WTC11 (cell line): ENCODE measurements at regions not wholly inside any gene's neighbourhood (a gene's known extent, or its start where the extent isn't known, plus 50 kb on each side); places are given as distances from the start of the nearest gene placed in this dataset.

Source experiments
- ATAC-seq: fragments of 200-7000 bp; cut with Tn5 transposase; 2 replicates; pipeline ENCODE4 v1.10.0; 2021; ENCODE audit warnings: mild to moderate bottlenecking, moderate library complexity
- CTCF ChIA-PET: fragments of 300-600 bp; sonication (Branson Sonifier 250); formaldehyde crosslinking; loops from one replicate; lab custom pipeline; 2021; ENCODE audit warnings: antibody characterized with exemption; lab: Charles Lee
- POLR2A ChIA-PET: fragments of 350-600 bp; sonication (Branson Sonifier 250); formaldehyde crosslinking; loops from one replicate; lab custom pipeline; 2021; ENCODE audit warnings: antibody characterized with exemption; lab: Charles Lee
- DNase-seq: peaks from one replicate; pipeline ENCODE4 v3.0.0; 2021; ENCODE audit warnings: low spot score
- H3K27ac Mint-ChIP-seq: 2 replicates; pipeline ENCODE4 v1.8.0; 2021; ENCODE audit warnings: mixed read lengths
- H3K27me3 Mint-ChIP-seq: 2 replicates; pipeline ENCODE4 v1.8.0; 2021; ENCODE audit warnings: low read depth, mild to moderate bottlenecking, moderate library complexity, mixed read lengths
- H3K36me3 Mint-ChIP-seq: 2 replicates; pipeline ENCODE4 v1.8.0; 2021; ENCODE audit warnings: mixed read lengths
- H3K4me1 Mint-ChIP-seq: 2 replicates; pipeline ENCODE4 v1.8.0; 2022; ENCODE audit warnings: mixed read lengths
- H3K4me3 Mint-ChIP-seq: 2 replicates; pipeline ENCODE4 v1.8.0; 2021; ENCODE audit warnings: mild to moderate bottlenecking, moderate library complexity, mixed read lengths
- H3K9me3 Mint-ChIP-seq: 2 replicates; pipeline ENCODE4 v1.8.0; 2021; ENCODE audit warnings: mixed read lengths
- ATF3 ChIP-seq: sonication (generic); formaldehyde crosslinking; conservative IDR thresholded peaks from 2 replicates; pipeline ENCODE4 v1.8.1; 2022; ENCODE audit warnings: mild to moderate bottlenecking, missing genetic modification reagents
- ESRRA ChIP-seq: sonication (generic); formaldehyde crosslinking; IDR thresholded peaks from 2 replicates; pipeline ENCODE4 v1.8.1; 2022; ENCODE audit warnings: mild to moderate bottlenecking, missing genetic modification reagents, borderline replicate concordance
- FOXJ3 ChIP-seq: sonication (generic); formaldehyde crosslinking; IDR thresholded peaks from 2 replicates; pipeline ENCODE4 v1.9.0; 2021; ENCODE audit warnings: missing genetic modification reagents, mild to moderate bottlenecking, borderline replicate concordance
- NFE2L1 ChIP-seq: sonication (generic); formaldehyde crosslinking; IDR thresholded peaks from 2 replicates; pipeline ENCODE4 v1.8.1; 2023; ENCODE audit warnings: missing genetic modification reagents
- NR2C2 ChIP-seq: sonication (generic); formaldehyde crosslinking; IDR thresholded peaks from 2 replicates; pipeline ENCODE4 v1.8.0; 2022; ENCODE audit warnings: mild to moderate bottlenecking, missing genetic modification reagents
- NR3C1 ChIP-seq: sonication (generic); formaldehyde crosslinking; conservative IDR thresholded peaks from 2 replicates; pipeline ENCODE4 v1.8.1; 2023; ENCODE audit warnings: low read depth, mild to moderate bottlenecking, missing genetic modification reagents
- RELA ChIP-seq: sonication (generic); formaldehyde crosslinking; IDR thresholded peaks from 2 replicates; pipeline ENCODE4 v1.8.1; 2022; ENCODE audit warnings: missing genetic modification reagents, mild to moderate bottlenecking, borderline replicate concordance
- SOX15 ChIP-seq: fragments of 250-450 bp; sonication (Bioruptor Pico); IDR thresholded peaks from 2 replicates; pipeline ENCODE4 v1.9.0; 2021; ENCODE audit warnings: mild to moderate bottlenecking
- SP1 ChIP-seq: sonication (generic); formaldehyde crosslinking; conservative IDR thresholded peaks from 2 replicates; pipeline ENCODE4 v1.8.1; 2022; ENCODE audit warnings: missing genetic modification reagents
- TEAD4 ChIP-seq: sonication (generic); formaldehyde crosslinking; IDR thresholded peaks from 2 replicates; pipeline ENCODE4 v1.8.0; 2022; ENCODE audit warnings: mild to moderate bottlenecking, missing genetic modification reagents
- TP53 ChIP-seq: sonication (generic); formaldehyde crosslinking; IDR thresholded peaks from 2 replicates; pipeline ENCODE4 v1.8.1; 2023; ENCODE audit warnings: mild to moderate bottlenecking, missing genetic modification reagents
- ZMAT4 ChIP-seq: fragments of 250-450 bp; sonication (Bioruptor Pico); IDR thresholded peaks from 2 replicates; pipeline ENCODE4 v1.9.0; 2021; ENCODE audit warnings: mild to moderate bottlenecking
- ZNF232 ChIP-seq: sonication (generic); formaldehyde crosslinking; IDR thresholded peaks from 2 replicates; pipeline ENCODE4 v1.8.0; 2022; ENCODE audit warnings: mild to moderate bottlenecking, missing genetic modification reagents
- ZNF263 ChIP-seq: sonication (generic); formaldehyde crosslinking; IDR thresholded peaks from 2 replicates; pipeline ENCODE4 v1.8.1; 2022; ENCODE audit warnings: low read depth, mild to moderate bottlenecking, moderate library complexity, missing genetic modification reagents
- ZNF416 ChIP-seq: fragments of 250-450 bp; sonication (Bioruptor Pico); IDR thresholded peaks from 2 replicates; pipeline ENCODE4 v1.9.0; 2021; ENCODE audit warnings: mild to moderate bottlenecking, inconsistent platforms
- ZNF423 ChIP-seq: fragments of 250-450 bp; sonication (Bioruptor Pico); IDR thresholded peaks from 2 replicates; pipeline ENCODE4 v2.1.2; 2022; ENCODE audit warnings: mild to moderate bottlenecking, moderate library complexity
- ZNF532 ChIP-seq: fragments of 250-450 bp; sonication (Bioruptor Pico); IDR thresholded peaks from 2 replicates; pipeline ENCODE4 v1.9.0; 2021; ENCODE audit warnings: mild to moderate bottlenecking, borderline replicate concordance
- TF ChIP-seq, protein P1 (sequence below): sonication (generic); formaldehyde crosslinking; IDR thresholded peaks from 2 replicates; pipeline ENCODE4 v1.8.1; 2022; ENCODE audit warnings: low read depth, missing genetic modification reagents, borderline replicate concordance
- TF ChIP-seq, protein P2 (sequence below): sonication (generic); formaldehyde crosslinking; IDR thresholded peaks from 2 replicates; pipeline ENCODE4 v1.8.1; 2022; ENCODE audit warnings: mild to moderate bottlenecking, moderate library complexity, missing genetic modification reagents
- TF ChIP-seq, protein P3 (sequence below): sonication (generic); formaldehyde crosslinking; IDR thresholded peaks from 2 replicates; pipeline ENCODE4 v1.8.0; 2022; ENCODE audit warnings: mild to moderate bottlenecking, missing genetic modification reagents

DNA sequence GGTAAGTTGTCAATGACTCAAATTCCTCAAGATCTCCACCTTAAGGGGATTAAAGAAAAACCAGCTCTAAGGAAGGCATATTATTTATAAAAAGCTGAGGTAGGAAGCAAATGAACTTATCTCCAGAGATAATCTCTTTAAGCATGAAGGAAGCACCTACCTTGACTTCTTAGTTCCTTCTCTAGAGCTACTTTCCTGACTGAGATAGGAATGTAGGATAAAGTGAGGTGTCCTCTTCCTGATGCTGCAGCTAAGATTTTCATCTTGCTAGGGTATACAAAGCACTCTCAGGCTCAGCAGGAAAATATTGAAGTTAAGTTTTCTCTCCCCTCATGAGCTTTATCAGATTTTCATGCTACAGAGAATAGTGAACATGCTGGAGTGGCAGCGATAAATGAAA, 163.0 kb upstream of the E2F7 start (continued):
- TF ChIP-seq, protein P1, sequence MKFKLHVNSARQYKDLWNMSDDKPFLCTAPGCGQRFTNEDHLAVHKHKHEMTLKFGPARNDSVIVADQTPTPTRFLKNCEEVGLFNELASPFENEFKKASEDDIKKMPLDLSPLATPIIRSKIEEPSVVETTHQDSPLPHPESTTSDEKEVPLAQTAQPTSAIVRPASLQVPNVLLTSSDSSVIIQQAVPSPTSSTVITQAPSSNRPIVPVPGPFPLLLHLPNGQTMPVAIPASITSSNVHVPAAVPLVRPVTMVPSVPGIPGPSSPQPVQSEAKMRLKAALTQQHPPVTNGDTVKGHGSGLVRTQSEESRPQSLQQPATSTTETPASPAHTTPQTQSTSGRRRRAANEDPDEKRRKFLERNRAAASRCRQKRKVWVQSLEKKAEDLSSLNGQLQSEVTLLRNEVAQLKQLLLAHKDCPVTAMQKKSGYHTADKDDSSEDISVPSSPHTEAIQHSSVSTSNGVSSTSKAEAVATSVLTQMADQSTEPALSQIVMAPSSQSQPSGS = no peak
- no peak for TF ChIP-seq ATF3 (CRISPR knock-in tag)
- no peak for TF ChIP-seq NR2C2
- no peak for TF ChIP-seq NFE2L1
- no peak for TF ChIP-seq TEAD4 (CRISPR knock-in tag)
- TF ChIP-seq, all 79 proteins: peak for 0

DNA sequence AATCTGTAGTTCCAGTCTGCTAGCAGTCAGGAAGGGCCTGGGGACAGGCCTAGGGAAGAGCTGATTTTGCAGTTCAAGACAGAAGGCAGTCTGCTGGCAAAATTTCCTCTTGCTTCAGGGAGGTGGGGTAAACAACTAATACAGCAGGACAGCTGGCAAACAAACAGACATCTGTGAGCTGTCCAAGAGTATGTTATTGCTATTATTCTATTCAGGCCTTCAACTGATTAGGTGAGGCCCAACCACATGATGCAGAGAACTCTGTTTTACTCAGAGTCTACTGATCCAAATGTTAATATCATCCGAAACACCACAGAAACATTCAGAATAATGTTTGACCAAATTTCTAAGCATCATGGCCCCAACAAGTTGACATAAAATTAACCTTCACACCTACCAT, 161.0 kb upstream of the E2F7 start:
- ATAC-seq (no peak), DNase-seq (no peak)
- ChIA-PET POLR2A (no interaction called here), CTCF (no interaction called here)
- Mint-ChIP-seq H3K4me1 (peaks cover 29% of the 10 kb centered on the region), H3K27ac (no peak overlapping the region), H3K9me3 (no peaks in the 10 kb centered on the region), H3K27me3 (no peaks in the 10 kb centered on the region), H3K36me3 (0 out of 2 replicates have a peak, but pooled peaks cover 2% of the 10 kb centered on the region), H3K4me3 (no peak overlapping the region)
- TF ChIP-seq ZMAT4 (CRISPR knock-in tag) (no peak), ESRRA (no peak), SP1 (CRISPR knock-in tag) (no peak), ZNF232 (CRISPR knock-in tag) (no peak), ZNF263 (CRISPR knock-in tag) (no peak), ZNF532 (CRISPR knock-in tag) (no peak), NR3C1 (no peak), SOX15 (CRISPR knock-in tag) (no peak), ZNF423 (CRISPR knock-in tag) (no peak), FOXJ3 (no peak), RELA (CRISPR knock-in tag) (no peak), ZNF416 (no peak), TP53 (CRISPR knock-in tag) (no peak)
- TF ChIP-seq, protein P1 = no peak
- TF ChIP-seq, protein P2, sequence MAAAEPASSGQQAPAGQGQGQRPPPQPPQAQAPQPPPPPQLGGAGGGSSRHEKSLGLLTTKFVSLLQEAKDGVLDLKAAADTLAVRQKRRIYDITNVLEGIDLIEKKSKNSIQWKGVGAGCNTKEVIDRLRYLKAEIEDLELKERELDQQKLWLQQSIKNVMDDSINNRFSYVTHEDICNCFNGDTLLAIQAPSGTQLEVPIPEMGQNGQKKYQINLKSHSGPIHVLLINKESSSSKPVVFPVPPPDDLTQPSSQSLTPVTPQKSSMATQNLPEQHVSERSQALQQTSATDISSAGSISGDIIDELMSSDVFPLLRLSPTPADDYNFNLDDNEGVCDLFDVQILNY (CRISPR knock-in tag) = no peak
- TF ChIP-seq, protein P3, sequence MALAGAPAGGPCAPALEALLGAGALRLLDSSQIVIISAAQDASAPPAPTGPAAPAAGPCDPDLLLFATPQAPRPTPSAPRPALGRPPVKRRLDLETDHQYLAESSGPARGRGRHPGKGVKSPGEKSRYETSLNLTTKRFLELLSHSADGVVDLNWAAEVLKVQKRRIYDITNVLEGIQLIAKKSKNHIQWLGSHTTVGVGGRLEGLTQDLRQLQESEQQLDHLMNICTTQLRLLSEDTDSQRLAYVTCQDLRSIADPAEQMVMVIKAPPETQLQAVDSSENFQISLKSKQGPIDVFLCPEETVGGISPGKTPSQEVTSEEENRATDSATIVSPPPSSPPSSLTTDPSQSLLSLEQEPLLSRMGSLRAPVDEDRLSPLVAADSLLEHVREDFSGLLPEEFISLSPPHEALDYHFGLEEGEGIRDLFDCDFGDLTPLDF (CRISPR knock-in tag) = no peak
